IMR-90 (cell line): ENCODE measurements at regions not wholly inside any gene's neighbourhood (a gene's known extent, or its start where the extent isn't known, plus 50 kb on each side); places are given as distances from the start of the nearest gene placed in this dataset.

ENCODE experiments used
- ATAC-seq: fragments of 200-7000 bp; cut with Tn5 transposase; 2 replicates; pipeline ENCODE4 v1.9.1; 2020; ENCODE audit warnings: low read depth, mild to moderate bottlenecking, moderate library complexity
- BruUV-seq: library from RNA; stranded (reverse); fragments of 400-500 nt; replicated peaks from 2 replicates; lab custom pipeline; 2021; lab: Mats Ljungman, UMichigan
- CTCF ChIA-PET: fragments of 300-600 bp; formaldehyde crosslinking; extraction: SDS; loops from one replicate; lab custom pipeline; 2021; ENCODE audit warnings: antibody characterized with exemption; lab: Yijun Ruan, JAX
- POLR2A ChIA-PET: fragments of 300-600 bp; sonication (Branson Sonifier 250); formaldehyde crosslinking; loops from one replicate; lab custom pipeline; 2022; ENCODE audit warnings: antibody characterized with exemption; ENCODE audit not compliant: unreplicated experiment; lab: Charles Lee
- DNase-seq: peaks from one replicate; pipeline ENCODE4 v3.0.0; 2013
- H2AFZ ChIP-seq: replicated peaks from 2 replicates; pipeline ENCODE3; 2013; ENCODE audit warnings: low read length, mild to moderate bottlenecking; ENCODE audit not compliant: poor library complexity
- H2AK5ac ChIP-seq: 2 replicates; pipeline ENCODE4 v1.6.1; 2013; ENCODE audit warnings: low read depth, low read length, inconsistent platforms
- H2AK9ac ChIP-seq: replicated peaks from 2 replicates; pipeline ENCODE3; 2013; ENCODE audit warnings: mild to moderate bottlenecking, low read depth, low read length, moderate library complexity; ENCODE audit not compliant: poor library complexity
- H2BK120ac ChIP-seq: 2 replicates; pipeline ENCODE4 v1.6.1; 2013; ENCODE audit warnings: low read depth, low read length, inconsistent platforms
- H2BK15ac ChIP-seq: 3 replicates; pipeline ENCODE4 v1.6.1; 2013; ENCODE audit warnings: low read depth, low read length, inconsistent platforms
- H2BK20ac ChIP-seq: 2 replicates; pipeline ENCODE4 v1.6.1; 2013; ENCODE audit warnings: low read depth, mild to moderate bottlenecking, inconsistent platforms, low read length, moderate library complexity
- H2BK5ac ChIP-seq: 2 replicates; pipeline ENCODE4 v1.6.1; 2013; ENCODE audit warnings: mild to moderate bottlenecking, low read depth, low read length, inconsistent platforms; ENCODE audit not compliant: poor library complexity, severe bottlenecking
- H3K14ac ChIP-seq: replicated peaks from 2 replicates; pipeline ENCODE4 v1.6.1; 2013; ENCODE audit warnings: low read depth, low read length, inconsistent platforms
- H3K18ac ChIP-seq: 2 replicates; pipeline ENCODE4 v1.6.1; 2013; ENCODE audit warnings: low read depth, low read length, control low read depth
- H3K23ac ChIP-seq: 2 replicates; pipeline ENCODE4 v1.6.1; 2013; ENCODE audit warnings: low read depth, low read length, inconsistent platforms
- H3K27ac ChIP-seq: 2 replicates; pipeline ENCODE4 v1.5.1; 2013; ENCODE audit warnings: mild to moderate bottlenecking, control low read depth, low read length; ENCODE audit not compliant: insufficient read depth
- H3K27me3 ChIP-seq: 2 replicates; pipeline ENCODE4 v1.6.1; 2013; ENCODE audit warnings: low read length; ENCODE audit not compliant: control insufficient read depth, insufficient read depth
- H3K36me3 ChIP-seq: 2 replicates; pipeline ENCODE4 v1.6.1; 2013; ENCODE audit warnings: low read length, mixed read lengths; ENCODE audit not compliant: control insufficient read depth, insufficient read depth
- H3K4ac ChIP-seq: 2 replicates; pipeline ENCODE4 v1.6.1; 2013; ENCODE audit warnings: low read depth, low read length, inconsistent platforms
- H3K4me1 ChIP-seq: 2 replicates; pipeline ENCODE4 v1.6.1; 2013; ENCODE audit warnings: low read length, mixed read lengths; ENCODE audit not compliant: control insufficient read depth, insufficient read depth
- H3K4me2 ChIP-seq: 2 replicates; pipeline ENCODE4 v1.6.1; 2013; ENCODE audit warnings: low read depth, mild to moderate bottlenecking, control low read depth, low read length, moderate library complexity
- H3K4me3 ChIP-seq: 2 replicates; pipeline ENCODE4 v1.5.1; 2013; ENCODE audit warnings: low read depth, mild to moderate bottlenecking, control low read depth, low read length, moderate library complexity; ENCODE audit not compliant: insufficient read depth
- H3K56ac ChIP-seq: 2 replicates; pipeline ENCODE4 v1.6.1; 2013; ENCODE audit warnings: low read length, inconsistent platforms; ENCODE audit not compliant: insufficient read depth; ENCODE audit errors: extremely low read depth
- H3K79me1 ChIP-seq, 2 experiments: 2 replicates each; pipeline ENCODE4 v1.6.1; 2013; ENCODE audit warnings: low read length in 2 of 2, inconsistent platforms in 1 of 2, low read depth in 1 of 2
- H3K9ac ChIP-seq: 2 replicates; pipeline ENCODE4 v1.6.1; 2013; ENCODE audit warnings: low read depth, low read length, control low read depth
- H3K9me1 ChIP-seq: 2 replicates; pipeline ENCODE4 v1.6.1; 2013; ENCODE audit warnings: low read length, inconsistent platforms; ENCODE audit not compliant: insufficient read depth
- H3K9me3 ChIP-seq: 2 replicates; pipeline ENCODE4 v1.6.1; 2013; ENCODE audit warnings: low read length; ENCODE audit not compliant: control insufficient read depth, insufficient read depth
- H4K20me1 ChIP-seq: 2 replicates; pipeline ENCODE4 v1.6.1; 2013; ENCODE audit warnings: low read length, inconsistent platforms; ENCODE audit not compliant: insufficient read depth
- H4K5ac ChIP-seq: 2 replicates; pipeline ENCODE4 v1.6.1; 2013; ENCODE audit warnings: mild to moderate bottlenecking, low read depth, low read length, control low read depth
- H4K8ac ChIP-seq, 2 experiments: 2 replicates each; pipeline ENCODE4 v1.6.1; 2013; ENCODE audit warnings: low read depth in 2 of 2, low read length in 2 of 2, control low read depth in 1 of 2, inconsistent platforms in 1 of 2
- H4K91ac ChIP-seq: 2 replicates; pipeline ENCODE4 v1.6.1; 2013; ENCODE audit warnings: low read depth, low read length, inconsistent platforms; ENCODE audit not compliant: insufficient read depth
- RAD21 ChIP-seq: IDR thresholded peaks from 2 replicates; pipeline ENCODE4 v1.6.1; 2012; ENCODE audit warnings: low read length, improper control_type of control experiment
- RCOR1 ChIP-seq: IDR thresholded peaks from 2 replicates; pipeline ENCODE4 v1.6.1; 2012; ENCODE audit warnings: mild to moderate bottlenecking, low read length, improper control_type of control experiment; ENCODE audit not compliant: insufficient replicate concordance
- USF2 ChIP-seq: fragments of 150-350 bp; IDR thresholded peaks from 2 replicates; pipeline ENCODE4 v1.6.1; 2017; ENCODE audit warnings: mild to moderate bottlenecking, antibody characterized with exemption, low read length, low read depth
- WGBS, 2 experiments: methylation state at CpG; one replicate each; pipeline versions ENCODE4 v1.1.5 to v1.1.7; 2013; ENCODE audit warnings: missing lambda C conversion rate in 2 of 2; ENCODE audit not compliant: insufficient read length in 1 of 2; ENCODE audit errors: extremely low coverage in 2 of 2; 5-methylcytosine and 5-hydroxymethylcytosine counted together
- dilution Hi-C: fragments of 300-500 bp; cut with HindIII; formaldehyde crosslinking; loops from one replicate; pipeline ENCODE4 v1.14.3; 2018; ENCODE audit warnings: low sequenced_read_pairs; ENCODE audit not compliant: unreplicated experiment
- in situ Hi-C: fragments of 300-500 bp; cut with MboI; formaldehyde crosslinking; loops from 3 replicates; pipeline ENCODE4 v1.14.3; 2019; ENCODE audit warnings: low sequenced_read_pairs, inconsistent platforms, mixed read lengths
- intact Hi-C: fragments of 100-400 bp; cut with micrococcal nuclease; formaldehyde crosslinking; loops from 2 replicates; pipeline ENCODE4 v1.10.0; 2022
- TF ChIP-seq, protein P1 (sequence below): fragments of 150-350 bp; IDR thresholded peaks from 2 replicates; pipeline ENCODE4 v1.6.1; 2016; ENCODE audit warnings: low read depth, mild to moderate bottlenecking, low read length, moderate library complexity, borderline replicate concordance

DNA sequence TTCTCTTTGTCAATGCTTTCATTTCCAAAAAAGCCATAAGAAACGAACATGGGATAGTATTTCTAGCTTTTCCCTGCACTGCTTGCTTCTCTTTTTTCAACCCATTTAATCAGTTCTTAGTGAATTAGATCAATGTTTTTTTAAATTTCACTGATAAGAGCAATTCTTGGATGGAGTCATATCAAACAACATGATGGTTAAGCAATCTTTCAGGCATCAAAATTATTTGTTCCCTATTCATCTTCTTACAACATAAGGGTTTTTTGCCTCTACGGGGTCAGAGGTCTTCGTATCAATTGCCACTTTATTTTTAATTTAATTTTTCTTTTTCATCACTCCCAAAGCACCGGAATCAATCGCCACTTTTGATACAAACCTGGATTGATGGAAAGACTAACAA lies 103.8 kb upstream of the RESF1 start:
- no peaks in the 10 kb centered on the region for H3K36me3 ChIP-seq
- ChIA-PET CTCF (no interaction called here), POLR2A (interaction anchor here (0.6 kb wide), 1 partner anchor 89 kb away, joined by 3 read pairs; no protein-coding TSS in a partner anchor)
- H3K9me1 ChIP-seq, result no peaks in the 10 kb centered on the region
- H3K56ac ChIP-seq, result no peak overlapping the region
- H3K4me3 ChIP-seq, result no peak overlapping the region
- no CpG with 5 or more reads among the region's 5 CpGs for WGBS, 2 experiments
- H2BK20ac ChIP-seq, result no peak overlapping the region
- no peak overlapping the region for H2BK15ac ChIP-seq
- intact Hi-C loops (no loop called here), in situ Hi-C loops (no loop called here), dilution Hi-C loops (no loop called here)
- no peak overlapping the region for H3K4me2 ChIP-seq
- H2AK5ac ChIP-seq, result no peak overlapping the region
- H4K20me1 ChIP-seq, result no peaks in the 10 kb centered on the region
- H3K9me3 ChIP-seq, result no peaks in the 10 kb centered on the region; the same call in 1 of the 2 replicates
- no peak overlapping the region for H3K18ac ChIP-seq
- H3K79me1 ChIP-seq, result no peaks in the 10 kb centered on the region
- no peaks in the 10 kb centered on the region for H3K27me3 ChIP-seq
- ATAC-seq, result no peak
- H3K9ac ChIP-seq, result no peak overlapping the region
- no peak overlapping the region for H4K91ac ChIP-seq
- no peak overlapping the region for H4K5ac ChIP-seq
- no peak overlapping the region for H3K23ac ChIP-seq
- no peak overlapping the region for H2AK9ac ChIP-seq
- H3K27ac ChIP-seq, result no peak overlapping the region
- no peak for TF ChIP-seq RCOR1
- no peak for TF ChIP-seq USF2
- TF ChIP-seq RAD21, result no peak
- TF ChIP-seq, protein P1, sequence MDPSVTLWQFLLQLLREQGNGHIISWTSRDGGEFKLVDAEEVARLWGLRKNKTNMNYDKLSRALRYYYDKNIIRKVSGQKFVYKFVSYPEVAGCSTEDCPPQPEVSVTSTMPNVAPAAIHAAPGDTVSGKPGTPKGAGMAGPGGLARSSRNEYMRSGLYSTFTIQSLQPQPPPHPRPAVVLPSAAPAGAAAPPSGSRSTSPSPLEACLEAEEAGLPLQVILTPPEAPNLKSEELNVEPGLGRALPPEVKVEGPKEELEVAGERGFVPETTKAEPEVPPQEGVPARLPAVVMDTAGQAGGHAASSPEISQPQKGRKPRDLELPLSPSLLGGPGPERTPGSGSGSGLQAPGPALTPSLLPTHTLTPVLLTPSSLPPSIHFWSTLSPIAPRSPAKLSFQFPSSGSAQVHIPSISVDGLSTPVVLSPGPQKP, result no peak
- no peaks in the 10 kb centered on the region for H3K4me1 ChIP-seq
- no peak overlapping the region for H3K14ac ChIP-seq
- H2BK5ac ChIP-seq, result no peak overlapping the region
- no peak overlapping the region for H4K8ac ChIP-seq
- no TSS peak for BruUV-seq
- no peak overlapping the region for H2AFZ ChIP-seq
- H2BK120ac ChIP-seq, result no peak overlapping the region
- no peak overlapping the region for H3K4ac ChIP-seq
- no peak for DNase-seq
